ENCODE measurements at regions not wholly inside any gene's neighbourhood (a gene's known extent, or its start where the extent isn't known, plus 50 kb on each side); places are given as distances from the start of the nearest gene placed in this dataset.
A peak's percentile ranks its signal among the peaks of the same experiment; 100 is the strongest.

GRCh38 chr2:234308813-234309195 is 188.1 kb downstream of the ARL4C start:
- H3K9me1 ChIP-seq (ENCODE audit: control insufficient read depth, extremely low read depth, insufficient read depth, low read length) = no peaks in the 10 kb centered on the region
- H3K27ac ChIP-seq (ENCODE audit: control insufficient read depth, insufficient read depth, low read length) = peak overlapping the region; percentile 78
- no peak for TF ChIP-seq CTCF (optimal IDR thresholded peaks at IDR 0.05 in 1 of 3, IDR thresholded peaks at IDR 0.05 in 1 of 3, conservative IDR thresholded peaks at IDR 0.05 in 1 of 3; ENCODE audit: extremely low read depth in 1 of 3, insufficient read depth in 2 of 3, low read length in 3 of 3)
- H3K79me2 ChIP-seq (ENCODE audit: control insufficient read depth, insufficient read depth, low read length) = no peaks in the 10 kb centered on the region
- peak; percentile 88 for FAIRE-seq
- H3K4me2 ChIP-seq (ENCODE audit: control insufficient read depth, extremely low read depth, insufficient read depth, low read depth, low read length) = no peak overlapping the region
- no peak overlapping the region for H3K4me3 ChIP-seq (ENCODE audit: control insufficient read depth in 2 of 3, extremely low read depth in 1 of 3, insufficient read depth in 2 of 3, low read depth in 1 of 3, low read length in 3 of 3)
- peaks cover 48% of the 10 kb centered on the region for H3K4me1 ChIP-seq (ENCODE audit: control insufficient read depth, extremely low read depth, insufficient read depth, low read length)
- peaks cover 3% of the 10 kb centered on the region for H3K9me3 ChIP-seq (ENCODE audit: control insufficient read depth, low read depth, low read length)
- H2AFZ ChIP-seq (ENCODE audit: control insufficient read depth, low read length) = no peak overlapping the region
- dilution Hi-C loops (cut with MboI; ENCODE audit: extremely low pct_ligation_motif_present, low sequenced_read_pairs) = no loop called here
- no peaks in the 10 kb centered on the region for H4K20me1 ChIP-seq (ENCODE audit: control insufficient read depth, extremely low read depth, insufficient read depth, low read length)
- peak overlapping the region; percentile 39 for H3K9ac ChIP-seq (ENCODE audit: control insufficient read depth, extremely low read depth, insufficient read depth, low read length)
- no peaks in the 10 kb centered on the region for H3K27me3 ChIP-seq (ENCODE audit: control insufficient read depth, extremely low read depth, insufficient read depth, low read length)
- H3K36me3 ChIP-seq (ENCODE audit: control insufficient read depth in 2 of 2, extremely low read depth in 1 of 2, insufficient read depth in 2 of 2, low read length in 2 of 2) = no peaks in the 10 kb centered on the region
- DNase-seq (ENCODE audit: low read depth, low spot score) = no peak

- Histone ChIP-seq H3K36me3 (ENCODE audit: control insufficient read depth in 2 of 2, extremely low read depth in 1 of 2, insufficient read depth in 2 of 2, low read length in 2 of 2) (no peaks in the 10 kb centered on the region), H3K79me2 (ENCODE audit: control insufficient read depth, insufficient read depth, low read length) (no peaks in the 10 kb centered on the region), H3K4me3 (ENCODE audit: control insufficient read depth in 2 of 3, extremely low read depth in 1 of 3, insufficient read depth in 2 of 3, low read depth in 1 of 3, low read length in 3 of 3) (no peak overlapping the region), H3K27ac (ENCODE audit: control insufficient read depth, insufficient read depth, low read length) (peak overlapping the region; percentile 78), H4K20me1 (ENCODE audit: control insufficient read depth, extremely low read depth, insufficient read depth, low read length) (no peaks in the 10 kb centered on the region), H3K27me3 (ENCODE audit: control insufficient read depth, extremely low read depth, insufficient read depth, low read length) (no peaks in the 10 kb centered on the region), H2AFZ (ENCODE audit: control insufficient read depth, low read length) (no peak overlapping the region), H3K4me2 (ENCODE audit: control insufficient read depth, extremely low read depth, insufficient read depth, low read depth, low read length) (peak overlapping the region; percentile 49), H3K9me1 (ENCODE audit: control insufficient read depth, extremely low read depth, insufficient read depth, low read length) (no peaks in the 10 kb centered on the region), H3K9ac (ENCODE audit: control insufficient read depth, extremely low read depth, insufficient read depth, low read length) (peak overlapping the region; percentile 39), H3K9me3 (ENCODE audit: control insufficient read depth, low read depth, low read length) (peaks cover 3% of the 10 kb centered on the region), H3K4me1 (ENCODE audit: control insufficient read depth, extremely low read depth, insufficient read depth, low read length) (peaks cover 44% of the 10 kb centered on the region)
- dilution Hi-C loops (cut with MboI; ENCODE audit: extremely low pct_ligation_motif_present, low sequenced_read_pairs) = no loop called here
- peak in 1 of 3 experiments; percentile 16 for TF ChIP-seq CTCF (optimal IDR thresholded peaks at IDR 0.05 in 1 of 3, IDR thresholded peaks at IDR 0.05 in 1 of 3, conservative IDR thresholded peaks at IDR 0.05 in 1 of 3; ENCODE audit: extremely low read depth in 1 of 3, insufficient read depth in 2 of 3, low read length in 3 of 3)
- TF ChIP-seq EZH2 (IDR thresholded peaks at IDR 0.05; ENCODE audit: low read length) = no peak
- DNase-seq (ENCODE audit: low read depth, low spot score) (no peak), FAIRE-seq (peak; percentile 64)
Observed at GRCh38 chr2:234308073-234308812, 188.6 kb downstream of the ARL4C start.

Measured in keratinocyte (primary cell).